GM23338 (cell line): ENCODE measurements at regions not wholly inside any gene's neighbourhood (a gene's known extent, or its start where the extent isn't known, plus 50 kb on each side); places are given as distances from the start of the nearest gene placed in this dataset.

ENCODE experiments used
- ATAC-seq: fragments of 200-7000 bp; cut with Tn5 transposase; 3 replicates; pipeline ENCODE4 v1.9.1; 2020
- DNase-seq: peaks from one replicate; pipeline ENCODE4 v3.0.0-alpha.2; 2015; ENCODE audit warnings: low spot score
- H2AFZ ChIP-seq: fragments of 200-600 bp; sonication (generic); 2 replicates; pipeline ENCODE4 v1.8.0; 2016; ENCODE audit warnings: antibody characterized with exemption, mild to moderate bottlenecking, moderate library complexity
- H3F3A ChIP-seq: fragments of 200-600 bp; sonication (generic); replicated peaks from 2 replicates; pipeline ENCODE4 v1.8.0; 2017; ENCODE audit warnings: antibody characterized with exemption, mixed run types, low read depth
- H3K27ac ChIP-seq: fragments of 200-600 bp; sonication (generic); 2 replicates; pipeline ENCODE4 v1.6.1; 2016; ENCODE audit warnings: low read depth
- H3K27me3 ChIP-seq: fragments of 200-600 bp; sonication (generic); 2 replicates; pipeline ENCODE4 v1.8.0; 2016; ENCODE audit warnings: mild to moderate bottlenecking, mixed run types, moderate library complexity; ENCODE audit not compliant: insufficient read depth
- H3K36me3 ChIP-seq: fragments of 200-600 bp; sonication (generic); 2 replicates; pipeline ENCODE4 v1.8.0; 2016; ENCODE audit warnings: mild to moderate bottlenecking; ENCODE audit not compliant: insufficient read depth
- H3K4me1 ChIP-seq: fragments of 200-600 bp; sonication (generic); 2 replicates; pipeline ENCODE4 v1.8.0; 2016; ENCODE audit warnings: mild to moderate bottlenecking, moderate library complexity; ENCODE audit not compliant: insufficient read depth
- H3K4me2 ChIP-seq: fragments of 200-600 bp; sonication (generic); 2 replicates; pipeline ENCODE4 v1.7.1; 2017; ENCODE audit warnings: mixed run types
- H3K4me3 ChIP-seq: fragments of 200-600 bp; sonication (generic); 2 replicates; pipeline ENCODE4 v1.6.1; 2016; ENCODE audit warnings: mixed run types
- H3K79me2 ChIP-seq: fragments of 200-600 bp; sonication (generic); replicated peaks from 2 replicates; pipeline ENCODE4 v1.8.0; 2017; ENCODE audit warnings: mild to moderate bottlenecking; ENCODE audit not compliant: insufficient read depth
- H3K9me2 ChIP-seq: fragments of 200-600 bp; sonication (generic); 2 replicates; pipeline ENCODE4 v1.8.0; 2017; ENCODE audit not compliant: insufficient read depth
- H4K20me1 ChIP-seq: fragments of 200-600 bp; sonication (generic); replicated peaks from 2 replicates; pipeline ENCODE4 v1.8.0; 2017; ENCODE audit warnings: mild to moderate bottlenecking; ENCODE audit not compliant: insufficient read depth
- H3K27ac Mint-ChIP-seq: 2 replicates; pipeline ENCODE4 v1.8.0; 2020; ENCODE audit warnings: inconsistent platforms, mild to moderate bottlenecking, moderate library complexity, mixed read lengths
- H3K27me3 Mint-ChIP-seq: 3 replicates; pipeline ENCODE4 v1.8.0; 2022; ENCODE audit warnings: low read depth, mild to moderate bottlenecking, moderate library complexity, mixed read lengths, inconsistent platforms; ENCODE audit not compliant: insufficient read depth, poor library complexity
- H3K36me3 Mint-ChIP-seq: 3 replicates; pipeline ENCODE4 v1.8.0; 2021; ENCODE audit warnings: low read depth, mild to moderate bottlenecking, inconsistent platforms, moderate library complexity, mixed read lengths
- H3K4me1 Mint-ChIP-seq: 3 replicates; pipeline ENCODE4 v1.8.0; 2020; ENCODE audit warnings: mild to moderate bottlenecking, inconsistent platforms, mixed read lengths
- H3K4me3 Mint-ChIP-seq: 3 replicates; pipeline ENCODE4 v1.8.0; 2021; ENCODE audit warnings: moderate library complexity, mild to moderate bottlenecking, inconsistent platforms, mixed read lengths
- H3K9me3 Mint-ChIP-seq: 3 replicates; pipeline ENCODE4 v1.8.0; 2020; ENCODE audit warnings: moderate library complexity, mild to moderate bottlenecking, inconsistent platforms, mixed read lengths
- CREB1 ChIP-seq: fragments of 250-450 bp; sonication (Bioruptor Pico); IDR thresholded peaks from 2 replicates; pipeline ENCODE4 v1.5.0; 2020; ENCODE audit warnings: low read depth, mild to moderate bottlenecking, moderate library complexity
- EZH2phosphoT487 ChIP-seq: fragments of 200-600 bp; sonication (generic); IDR thresholded peaks from one replicate; pipeline ENCODE4 v1.8.1; 2018; ENCODE audit warnings: antibody characterized with exemption; ENCODE audit not compliant: unreplicated experiment
- JUNB ChIP-seq: IDR thresholded peaks from one replicate; pipeline ENCODE4 v1.6.1; 2016; ENCODE audit warnings: antibody characterized with exemption; ENCODE audit not compliant: unreplicated experiment
- NANOG ChIP-seq: IDR thresholded peaks from 2 replicates; pipeline ENCODE4 v1.6.1; 2016; ENCODE audit warnings: antibody characterized with exemption, borderline replicate concordance
- POLR2AphosphoS5 ChIP-seq: IDR thresholded peaks from 2 replicates; pipeline ENCODE4 v1.6.1; 2016; ENCODE audit warnings: antibody characterized with exemption, low read depth
- STAT1 ChIP-seq: IDR thresholded peaks from one replicate; pipeline ENCODE4 v1.6.1; 2016; ENCODE audit warnings: antibody characterized with exemption; ENCODE audit not compliant: unreplicated experiment
- ZNF114 ChIP-seq: fragments of 250-450 bp; sonication (Bioruptor Pico); IDR thresholded peaks from 2 replicates; pipeline ENCODE4 v1.5.0; 2020; ENCODE audit warnings: mild to moderate bottlenecking, moderate library complexity
- ZNF331 ChIP-seq: fragments of 250-450 bp; sonication (Bioruptor Pico); IDR thresholded peaks from 2 replicates; pipeline ENCODE4 v1.5.0; 2020; ENCODE audit warnings: low read depth, mild to moderate bottlenecking, moderate library complexity
- TF ChIP-seq, protein P1 (sequence below): IDR thresholded peaks from 2 replicates; pipeline ENCODE4 v1.6.1; 2016; ENCODE audit warnings: antibody characterized with exemption
- TF ChIP-seq, protein P2 (sequence below), 2 experiments: fragments of 200-600 bp in 1 of 2; sonication (generic) in 1 of 2; conservative IDR thresholded peaks; 2 replicates each; pipeline versions ENCODE4 v1.5.1 to v1.6.1; 2016 to 2017; ENCODE audit warnings: antibody characterized with exemption in 2 of 2, low read depth in 2 of 2, mild to moderate bottlenecking in 2 of 2, moderate library complexity in 1 of 2

DNA sequence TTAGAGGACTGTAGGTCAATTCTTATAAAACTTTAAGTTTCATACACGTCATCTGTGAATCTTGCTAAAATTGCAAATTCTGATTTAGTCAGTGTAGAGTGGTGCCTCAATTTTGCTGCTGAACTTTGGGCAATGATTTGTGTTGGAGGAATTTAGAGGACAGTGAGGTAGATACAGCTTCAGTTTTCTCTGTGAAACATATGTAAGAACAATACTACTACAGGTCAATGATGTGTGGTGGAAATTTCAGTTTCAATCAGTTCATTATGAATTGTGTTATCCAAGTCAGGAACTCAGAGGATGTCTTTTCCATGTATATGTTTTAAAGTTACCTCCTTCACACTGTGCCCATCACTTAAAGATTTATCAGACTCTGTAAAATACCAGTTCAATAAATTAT, 1597.8 kb upstream of the PCDH10 start:
- no peaks in the 10 kb centered on the region for H3F3A ChIP-seq
- TF ChIP-seq JUNB: no peak
- no peak for TF ChIP-seq POLR2AphosphoS5
- no peak for TF ChIP-seq STAT1
- TF ChIP-seq, protein P1, sequence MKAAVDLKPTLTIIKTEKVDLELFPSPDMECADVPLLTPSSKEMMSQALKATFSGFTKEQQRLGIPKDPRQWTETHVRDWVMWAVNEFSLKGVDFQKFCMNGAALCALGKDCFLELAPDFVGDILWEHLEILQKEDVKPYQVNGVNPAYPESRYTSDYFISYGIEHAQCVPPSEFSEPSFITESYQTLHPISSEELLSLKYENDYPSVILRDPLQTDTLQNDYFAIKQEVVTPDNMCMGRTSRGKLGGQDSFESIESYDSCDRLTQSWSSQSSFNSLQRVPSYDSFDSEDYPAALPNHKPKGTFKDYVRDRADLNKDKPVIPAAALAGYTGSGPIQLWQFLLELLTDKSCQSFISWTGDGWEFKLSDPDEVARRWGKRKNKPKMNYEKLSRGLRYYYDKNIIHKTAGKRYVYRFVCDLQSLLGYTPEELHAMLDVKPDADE: no peak
- TF ChIP-seq CREB1 (CRISPR knock-in tag): no peak
- TF ChIP-seq EZH2phosphoT487: no peak
- TF ChIP-seq NANOG: no peak
- TF ChIP-seq, protein P2, sequence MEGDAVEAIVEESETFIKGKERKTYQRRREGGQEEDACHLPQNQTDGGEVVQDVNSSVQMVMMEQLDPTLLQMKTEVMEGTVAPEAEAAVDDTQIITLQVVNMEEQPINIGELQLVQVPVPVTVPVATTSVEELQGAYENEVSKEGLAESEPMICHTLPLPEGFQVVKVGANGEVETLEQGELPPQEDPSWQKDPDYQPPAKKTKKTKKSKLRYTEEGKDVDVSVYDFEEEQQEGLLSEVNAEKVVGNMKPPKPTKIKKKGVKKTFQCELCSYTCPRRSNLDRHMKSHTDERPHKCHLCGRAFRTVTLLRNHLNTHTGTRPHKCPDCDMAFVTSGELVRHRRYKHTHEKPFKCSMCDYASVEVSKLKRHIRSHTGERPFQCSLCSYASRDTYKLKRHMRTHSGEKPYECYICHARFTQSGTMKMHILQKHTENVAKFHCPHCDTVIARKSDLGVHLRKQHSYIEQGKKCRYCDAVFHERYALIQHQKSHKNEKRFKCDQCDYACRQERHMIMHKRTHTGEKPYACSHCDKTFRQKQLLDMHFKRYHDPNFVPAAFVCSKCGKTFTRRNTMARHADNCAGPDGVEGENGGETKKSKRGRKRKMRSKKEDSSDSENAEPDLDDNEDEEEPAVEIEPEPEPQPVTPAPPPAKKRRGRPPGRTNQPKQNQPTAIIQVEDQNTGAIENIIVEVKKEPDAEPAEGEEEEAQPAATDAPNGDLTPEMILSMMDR (conservative IDR thresholded peaks at IDR 0.05; ENCODE audit: low read depth in 2 of 2): no peak
- no peaks in the 10 kb centered on the region for H3K36me3 ChIP-seq
- no peak overlapping the region for H3K27ac ChIP-seq
- no peak overlapping the region for H3K4me3 Mint-ChIP-seq
- DNase-seq (no peak), ATAC-seq (no peak)
- H3K27ac Mint-ChIP-seq: no peak overlapping the region
- H3K4me2 ChIP-seq: no peak overlapping the region
- no peak overlapping the region for H2AFZ ChIP-seq
- H3K4me1 Mint-ChIP-seq: no peaks in the 10 kb centered on the region
- no peaks in the 10 kb centered on the region for H3K36me3 Mint-ChIP-seq
- H3K9me3 Mint-ChIP-seq: no peaks in the 10 kb centered on the region
- H3K27me3 ChIP-seq: no peaks in the 10 kb centered on the region
- no peaks in the 10 kb centered on the region for H3K79me2 ChIP-seq
- no peaks in the 10 kb centered on the region for H3K4me1 ChIP-seq
- no peak overlapping the region for H3K4me3 ChIP-seq
- H4K20me1 ChIP-seq: no peaks in the 10 kb centered on the region
- H3K9me2 ChIP-seq: no peaks in the 10 kb centered on the region
- H3K27me3 Mint-ChIP-seq: peaks cover 1% of the 10 kb centered on the region

DNA sequence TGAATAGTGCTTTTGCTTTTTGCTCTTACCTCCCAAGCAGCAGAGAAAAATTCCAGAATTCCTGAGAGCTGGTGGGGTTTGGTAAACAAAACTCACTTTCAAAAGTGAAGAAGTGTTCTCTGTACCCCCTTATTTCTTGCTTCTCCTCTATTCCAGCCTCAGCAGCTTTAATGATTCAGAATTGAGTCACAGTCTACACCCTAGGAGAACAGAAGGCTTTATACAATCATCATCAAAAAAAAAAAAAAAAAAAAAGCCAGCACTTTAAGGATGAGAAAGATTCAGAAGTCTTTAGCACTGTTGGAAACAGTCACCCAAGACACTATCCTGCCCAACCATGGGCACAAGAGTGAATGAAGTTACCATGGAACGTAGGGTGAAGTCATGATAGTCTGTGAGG, 1583.1 kb upstream of the PCDH10 start:
- Histone ChIP-seq H3K4me3 (no peak overlapping the region), H3K27me3 (no peaks in the 10 kb centered on the region), H3K27ac (no peak overlapping the region), H3K4me1 (no peaks in the 10 kb centered on the region), H3K79me2 (no peaks in the 10 kb centered on the region), H3K4me2 (no peak overlapping the region), H2AFZ (no peak overlapping the region), H3K9me2 (peaks cover 8% of the 10 kb centered on the region; the same call in 1 of the 2 replicates), H3K36me3 (no peaks in the 10 kb centered on the region), H4K20me1 (no peaks in the 10 kb centered on the region), H3F3A (no peaks in the 10 kb centered on the region)
- Mint-ChIP-seq H3K27ac (no peak overlapping the region), H3K36me3 (peaks cover 14% of the 10 kb centered on the region; the same call in 2 of the 3 replicates), H3K27me3 (peaks cover 2% of the 10 kb centered on the region), H3K9me3 (peaks cover 16% of the 10 kb centered on the region; the same call in 2 of the 3 replicates), H3K4me3 (no peak overlapping the region), H3K4me1 (no peaks in the 10 kb centered on the region)
- TF ChIP-seq ZNF331 (no peak), EZH2phosphoT487 (no peak), NANOG (no peak), JUNB (no peak), CREB1 (CRISPR knock-in tag) (no peak), STAT1 (no peak), ZNF114 (no peak)
- TF ChIP-seq, protein P1: no peak
- TF ChIP-seq, protein P2 (conservative IDR thresholded peaks at IDR 0.05; ENCODE audit: low read depth in 2 of 2): no peak
- ATAC-seq (no peak), DNase-seq (no peak)
